GM23338 (cell line): ENCODE measurements at regions not wholly inside any gene's neighbourhood (a gene's known extent, or its start where the extent isn't known, plus 50 kb on each side); places are given as distances from the start of the nearest gene placed in this dataset.

ENCODE experiments used
- ATAC-seq: fragments of 200-7000 bp; cut with Tn5 transposase; 3 replicates; pipeline ENCODE4 v1.9.1; 2020
- DNase-seq: peaks from one replicate; pipeline ENCODE4 v3.0.0-alpha.2; 2015; ENCODE audit warnings: low spot score
- H2AFZ ChIP-seq: fragments of 200-600 bp; sonication (generic); 2 replicates; pipeline ENCODE4 v1.8.0; 2016; ENCODE audit warnings: antibody characterized with exemption, mild to moderate bottlenecking, moderate library complexity
- H3F3A ChIP-seq: fragments of 200-600 bp; sonication (generic); replicated peaks from 2 replicates; pipeline ENCODE4 v1.8.0; 2017; ENCODE audit warnings: antibody characterized with exemption, mixed run types, low read depth
- H3K27ac ChIP-seq: fragments of 200-600 bp; sonication (generic); 2 replicates; pipeline ENCODE4 v1.6.1; 2016; ENCODE audit warnings: low read depth
- H3K27me3 ChIP-seq: fragments of 200-600 bp; sonication (generic); 2 replicates; pipeline ENCODE4 v1.8.0; 2016; ENCODE audit warnings: mild to moderate bottlenecking, mixed run types, moderate library complexity; ENCODE audit not compliant: insufficient read depth
- H3K36me3 ChIP-seq: fragments of 200-600 bp; sonication (generic); 2 replicates; pipeline ENCODE4 v1.8.0; 2016; ENCODE audit warnings: mild to moderate bottlenecking; ENCODE audit not compliant: insufficient read depth
- H3K4me1 ChIP-seq: fragments of 200-600 bp; sonication (generic); 2 replicates; pipeline ENCODE4 v1.8.0; 2016; ENCODE audit warnings: mild to moderate bottlenecking, moderate library complexity; ENCODE audit not compliant: insufficient read depth
- H3K4me2 ChIP-seq: fragments of 200-600 bp; sonication (generic); 2 replicates; pipeline ENCODE4 v1.7.1; 2017; ENCODE audit warnings: mixed run types
- H3K4me3 ChIP-seq: fragments of 200-600 bp; sonication (generic); 2 replicates; pipeline ENCODE4 v1.6.1; 2016; ENCODE audit warnings: mixed run types
- H3K79me2 ChIP-seq: fragments of 200-600 bp; sonication (generic); replicated peaks from 2 replicates; pipeline ENCODE4 v1.8.0; 2017; ENCODE audit warnings: mild to moderate bottlenecking; ENCODE audit not compliant: insufficient read depth
- H3K9me2 ChIP-seq: fragments of 200-600 bp; sonication (generic); 2 replicates; pipeline ENCODE4 v1.8.0; 2017; ENCODE audit not compliant: insufficient read depth
- H4K20me1 ChIP-seq: fragments of 200-600 bp; sonication (generic); replicated peaks from 2 replicates; pipeline ENCODE4 v1.8.0; 2017; ENCODE audit warnings: mild to moderate bottlenecking; ENCODE audit not compliant: insufficient read depth
- H3K27ac Mint-ChIP-seq: 2 replicates; pipeline ENCODE4 v1.8.0; 2020; ENCODE audit warnings: inconsistent platforms, mild to moderate bottlenecking, moderate library complexity, mixed read lengths
- H3K27me3 Mint-ChIP-seq: 3 replicates; pipeline ENCODE4 v1.8.0; 2022; ENCODE audit warnings: low read depth, mild to moderate bottlenecking, moderate library complexity, mixed read lengths, inconsistent platforms; ENCODE audit not compliant: insufficient read depth, poor library complexity
- H3K36me3 Mint-ChIP-seq: 3 replicates; pipeline ENCODE4 v1.8.0; 2021; ENCODE audit warnings: low read depth, mild to moderate bottlenecking, inconsistent platforms, moderate library complexity, mixed read lengths
- H3K4me1 Mint-ChIP-seq: 3 replicates; pipeline ENCODE4 v1.8.0; 2020; ENCODE audit warnings: mild to moderate bottlenecking, inconsistent platforms, mixed read lengths
- H3K4me3 Mint-ChIP-seq: 3 replicates; pipeline ENCODE4 v1.8.0; 2021; ENCODE audit warnings: moderate library complexity, mild to moderate bottlenecking, inconsistent platforms, mixed read lengths
- H3K9me3 Mint-ChIP-seq: 3 replicates; pipeline ENCODE4 v1.8.0; 2020; ENCODE audit warnings: moderate library complexity, mild to moderate bottlenecking, inconsistent platforms, mixed read lengths
- CREB1 ChIP-seq: fragments of 250-450 bp; sonication (Bioruptor Pico); IDR thresholded peaks from 2 replicates; pipeline ENCODE4 v1.5.0; 2020; ENCODE audit warnings: low read depth, mild to moderate bottlenecking, moderate library complexity
- ETS1 ChIP-seq: IDR thresholded peaks from 2 replicates; pipeline ENCODE4 v1.6.1; 2016; ENCODE audit warnings: antibody characterized with exemption
- EZH2 ChIP-seq: fragments of 200-600 bp; sonication (generic); IDR thresholded peaks from one replicate; pipeline ENCODE4 v1.8.0; 2017; ENCODE audit warnings: antibody characterized with exemption, mild to moderate bottlenecking, low read depth; ENCODE audit not compliant: unreplicated experiment
- EZH2phosphoT487 ChIP-seq: fragments of 200-600 bp; sonication (generic); IDR thresholded peaks from one replicate; pipeline ENCODE4 v1.8.1; 2018; ENCODE audit warnings: antibody characterized with exemption; ENCODE audit not compliant: unreplicated experiment
- JUNB ChIP-seq: IDR thresholded peaks from one replicate; pipeline ENCODE4 v1.6.1; 2016; ENCODE audit warnings: antibody characterized with exemption; ENCODE audit not compliant: unreplicated experiment
- NANOG ChIP-seq: IDR thresholded peaks from 2 replicates; pipeline ENCODE4 v1.6.1; 2016; ENCODE audit warnings: antibody characterized with exemption, borderline replicate concordance
- POLR2AphosphoS5 ChIP-seq: IDR thresholded peaks from 2 replicates; pipeline ENCODE4 v1.6.1; 2016; ENCODE audit warnings: antibody characterized with exemption, low read depth
- REST ChIP-seq: IDR thresholded peaks from one replicate; pipeline ENCODE4 v1.6.1; 2018; ENCODE audit warnings: antibody characterized with exemption; ENCODE audit not compliant: unreplicated experiment
- STAT1 ChIP-seq: IDR thresholded peaks from one replicate; pipeline ENCODE4 v1.6.1; 2016; ENCODE audit warnings: antibody characterized with exemption; ENCODE audit not compliant: unreplicated experiment
- ZNF114 ChIP-seq: fragments of 250-450 bp; sonication (Bioruptor Pico); IDR thresholded peaks from 2 replicates; pipeline ENCODE4 v1.5.0; 2020; ENCODE audit warnings: mild to moderate bottlenecking, moderate library complexity
- ZNF331 ChIP-seq: fragments of 250-450 bp; sonication (Bioruptor Pico); IDR thresholded peaks from 2 replicates; pipeline ENCODE4 v1.5.0; 2020; ENCODE audit warnings: low read depth, mild to moderate bottlenecking, moderate library complexity

GRCh38 chr12:77328326-77328725 lies 263.0 kb upstream of the E2F7 start:
- Histone ChIP-seq H2AFZ (peak overlapping the region; percentile 28; the same call in 1 of the 2 replicates), H3K4me3 (no peak overlapping the region), H3K27me3 (peaks cover 20% of the 10 kb centered on the region), H4K20me1 (no peaks in the 10 kb centered on the region), H3K79me2 (peaks cover 3% of the 10 kb centered on the region; the same call in 1 of the 2 replicates), H3K4me2 (no peak overlapping the region), H3K27ac (no peak overlapping the region), H3K36me3 (no peaks in the 10 kb centered on the region), H3K4me1 (peaks cover 16% of the 10 kb centered on the region), H3K9me2 (0 out of 2 replicates have a peak, but pooled peaks cover 3% of the 10 kb centered on the region), H3F3A (no peaks in the 10 kb centered on the region; the same call in 1 of the 2 replicates)
- peaks cover 12% of the 10 kb centered on the region for H3K4me1 Mint-ChIP-seq
- no peaks in the 10 kb centered on the region for H3K9me3 Mint-ChIP-seq
- H3K27ac Mint-ChIP-seq, result no peak overlapping the region
- H3K36me3 Mint-ChIP-seq, result no peaks in the 10 kb centered on the region
- DNase-seq (no peak), ATAC-seq (no peak)
- TF ChIP-seq ETS1, result no peak
- TF ChIP-seq CREB1 (CRISPR knock-in tag), result no peak
- TF ChIP-seq REST, result no peak
- no peak overlapping the region for H3K4me3 Mint-ChIP-seq
- H3K27me3 Mint-ChIP-seq, result peaks cover 13% of the 10 kb centered on the region

GRCh38 chr12:77325511-77326236 lies 260.3 kb upstream of the E2F7 start:
- peaks cover 22% of the 10 kb centered on the region for H3K27me3 ChIP-seq
- H3K9me2 ChIP-seq, result 0 out of 2 replicates have a peak, but pooled peaks cover 3% of the 10 kb centered on the region
- H3K4me2 ChIP-seq, result peak overlapping the region; percentile 95
- peak overlapping the region; percentile 96 for H2AFZ ChIP-seq
- H3K27ac ChIP-seq, result no peak overlapping the region
- Mint-ChIP-seq H3K9me3 (no peaks in the 10 kb centered on the region), H3K27ac (no peak overlapping the region), H3K4me3 (peak overlapping the region; percentile 86), H3K4me1 (peaks cover 12% of the 10 kb centered on the region), H3K36me3 (no peaks in the 10 kb centered on the region), H3K27me3 (peaks cover 13% of the 10 kb centered on the region)
- no peaks in the 10 kb centered on the region for H3K36me3 ChIP-seq
- no peaks in the 10 kb centered on the region; the same call in 1 of the 2 replicates for H3F3A ChIP-seq
- no peaks in the 10 kb centered on the region for H4K20me1 ChIP-seq
- ATAC-seq (peak; percentile 79), DNase-seq (peak; percentile 75)
- H3K79me2 ChIP-seq, result peaks cover 3% of the 10 kb centered on the region; the same call in 1 of the 2 replicates
- peaks cover 22% of the 10 kb centered on the region for H3K4me1 ChIP-seq
- peak overlapping the region; percentile 83 for H3K4me3 ChIP-seq
- TF ChIP-seq POLR2AphosphoS5, result no peak
- no peak for TF ChIP-seq NANOG
- no peak for TF ChIP-seq ETS1
- TF ChIP-seq STAT1, result no peak
- no peak for TF ChIP-seq ZNF114
- TF ChIP-seq REST, result no peak
- TF ChIP-seq JUNB, result no peak
- TF ChIP-seq ZNF331, result no peak
- no peak for TF ChIP-seq EZH2phosphoT487
- TF ChIP-seq EZH2, result no peak
- TF ChIP-seq CREB1 (CRISPR knock-in tag), result no peak
